ENCODE measurements at regions not wholly inside any gene's neighbourhood (a gene's known extent, or its start where the extent isn't known, plus 50 kb on each side); places are given as distances from the start of the nearest gene placed in this dataset.

DNA sequence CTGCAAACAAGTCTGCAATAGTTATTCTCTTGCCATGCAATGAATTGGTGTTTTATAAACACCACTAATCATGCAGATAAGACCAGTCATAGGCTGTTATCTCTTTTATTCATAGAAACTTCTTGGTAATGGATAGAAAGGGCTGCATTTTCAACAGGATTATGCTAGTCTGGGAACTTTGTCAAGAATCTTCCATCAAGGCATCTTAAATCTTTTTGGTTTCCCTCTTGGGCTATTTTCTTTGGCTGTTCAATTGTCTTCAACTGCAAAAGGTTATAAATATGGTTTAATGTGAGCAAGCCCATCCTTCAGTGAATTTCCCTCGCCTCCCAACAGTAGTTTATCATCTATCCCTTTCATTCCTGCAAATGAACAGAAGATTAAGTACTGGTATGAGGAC lies 59.0 kb upstream of the MINAR1 start:
- H3K27ac Mint-ChIP-seq: no peak overlapping the region

DNA sequence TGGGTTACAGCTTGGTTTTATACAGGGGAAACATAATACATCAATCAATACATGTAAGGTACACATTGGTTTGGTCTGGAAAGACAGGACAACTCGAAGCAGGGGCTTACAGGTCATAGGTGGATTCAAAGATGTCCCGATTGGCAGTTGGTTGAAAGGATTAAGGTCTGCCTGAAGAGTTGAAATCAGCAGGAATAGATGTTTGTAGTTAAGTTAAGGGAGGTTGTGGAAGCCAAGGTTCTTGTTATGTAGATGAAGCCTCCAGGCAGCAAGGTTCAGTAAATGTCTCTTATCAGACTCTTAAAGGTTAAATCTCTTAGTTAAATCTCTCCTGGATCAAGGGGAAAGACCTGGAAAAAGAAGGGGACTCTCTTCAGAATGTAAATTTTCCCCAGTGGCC lies 58.4 kb upstream of the MINAR1 start:
- H3K4me3 Mint-ChIP-seq (ENCODE audit: low read depth): no peak overlapping the region
- DNase-seq (ENCODE audit: low spot score, unreplicated experiment): no peak
- H3K27ac Mint-ChIP-seq: no peak overlapping the region

More for the DNA sequence above, 59.0 kb upstream of the MINAR1 start:
- DNase-seq (ENCODE audit: low spot score, unreplicated experiment): no peak
- H3K27me3 Mint-ChIP-seq: no peaks in the 10 kb centered on the region
- no peaks in the 10 kb centered on the region for H3K36me3 Mint-ChIP-seq (ENCODE audit: insufficient read depth)
- TF ChIP-seq, protein P1, sequence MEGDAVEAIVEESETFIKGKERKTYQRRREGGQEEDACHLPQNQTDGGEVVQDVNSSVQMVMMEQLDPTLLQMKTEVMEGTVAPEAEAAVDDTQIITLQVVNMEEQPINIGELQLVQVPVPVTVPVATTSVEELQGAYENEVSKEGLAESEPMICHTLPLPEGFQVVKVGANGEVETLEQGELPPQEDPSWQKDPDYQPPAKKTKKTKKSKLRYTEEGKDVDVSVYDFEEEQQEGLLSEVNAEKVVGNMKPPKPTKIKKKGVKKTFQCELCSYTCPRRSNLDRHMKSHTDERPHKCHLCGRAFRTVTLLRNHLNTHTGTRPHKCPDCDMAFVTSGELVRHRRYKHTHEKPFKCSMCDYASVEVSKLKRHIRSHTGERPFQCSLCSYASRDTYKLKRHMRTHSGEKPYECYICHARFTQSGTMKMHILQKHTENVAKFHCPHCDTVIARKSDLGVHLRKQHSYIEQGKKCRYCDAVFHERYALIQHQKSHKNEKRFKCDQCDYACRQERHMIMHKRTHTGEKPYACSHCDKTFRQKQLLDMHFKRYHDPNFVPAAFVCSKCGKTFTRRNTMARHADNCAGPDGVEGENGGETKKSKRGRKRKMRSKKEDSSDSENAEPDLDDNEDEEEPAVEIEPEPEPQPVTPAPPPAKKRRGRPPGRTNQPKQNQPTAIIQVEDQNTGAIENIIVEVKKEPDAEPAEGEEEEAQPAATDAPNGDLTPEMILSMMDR (IDR thresholded peaks at IDR 0.05; ENCODE audit: unreplicated experiment): no peak
- H3K4me3 Mint-ChIP-seq (ENCODE audit: low read depth): no peak overlapping the region
- H3K9me3 Mint-ChIP-seq (ENCODE audit: low read depth): peaks cover 8% of the 10 kb centered on the region
- H3K4me1 Mint-ChIP-seq (ENCODE audit: low read depth): peaks cover 3% of the 10 kb centered on the region

DNA sequence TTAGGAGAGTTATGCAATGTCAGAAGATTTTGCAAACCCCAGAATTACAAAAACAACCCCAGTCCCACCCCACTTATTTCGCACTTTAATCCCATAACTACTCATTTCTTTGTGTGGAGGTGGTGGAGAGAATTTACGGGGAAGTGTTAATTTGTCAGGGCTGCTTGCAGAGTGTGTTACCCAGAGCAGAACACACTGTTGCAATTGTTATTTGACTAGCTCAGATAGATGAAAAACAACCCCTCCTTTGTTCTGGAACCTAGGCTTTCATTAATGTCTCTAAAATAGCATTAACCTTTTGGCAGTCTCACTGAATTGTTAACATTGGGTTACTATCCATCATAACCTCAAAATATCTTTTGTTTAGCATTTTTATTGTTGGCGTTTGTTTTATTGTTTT lies 55.8 kb upstream of the MINAR1 start:
- DNase-seq (ENCODE audit: low spot score, unreplicated experiment): no peak
- Mint-ChIP-seq H3K36me3 (ENCODE audit: insufficient read depth) (peaks cover 1% of the 10 kb centered on the region), H3K27ac (no peak overlapping the region), H3K27me3 (no peaks in the 10 kb centered on the region), H3K9me3 (ENCODE audit: low read depth) (peaks cover 8% of the 10 kb centered on the region), H3K4me3 (ENCODE audit: low read depth) (no peak overlapping the region), H3K4me1 (ENCODE audit: low read depth) (peaks cover 3% of the 10 kb centered on the region)
- TF ChIP-seq, protein P1 (IDR thresholded peaks at IDR 0.05; ENCODE audit: unreplicated experiment): no peak

More for the DNA sequence above, 58.4 kb upstream of the MINAR1 start:
- no peaks in the 10 kb centered on the region for H3K27me3 Mint-ChIP-seq
- H3K36me3 Mint-ChIP-seq (ENCODE audit: insufficient read depth): peaks cover 1% of the 10 kb centered on the region
- H3K4me1 Mint-ChIP-seq (ENCODE audit: low read depth): peaks cover 3% of the 10 kb centered on the region
- peaks cover 8% of the 10 kb centered on the region for H3K9me3 Mint-ChIP-seq (ENCODE audit: low read depth)
- TF ChIP-seq, protein P1 (IDR thresholded peaks at IDR 0.05; ENCODE audit: unreplicated experiment): no peak

DNA sequence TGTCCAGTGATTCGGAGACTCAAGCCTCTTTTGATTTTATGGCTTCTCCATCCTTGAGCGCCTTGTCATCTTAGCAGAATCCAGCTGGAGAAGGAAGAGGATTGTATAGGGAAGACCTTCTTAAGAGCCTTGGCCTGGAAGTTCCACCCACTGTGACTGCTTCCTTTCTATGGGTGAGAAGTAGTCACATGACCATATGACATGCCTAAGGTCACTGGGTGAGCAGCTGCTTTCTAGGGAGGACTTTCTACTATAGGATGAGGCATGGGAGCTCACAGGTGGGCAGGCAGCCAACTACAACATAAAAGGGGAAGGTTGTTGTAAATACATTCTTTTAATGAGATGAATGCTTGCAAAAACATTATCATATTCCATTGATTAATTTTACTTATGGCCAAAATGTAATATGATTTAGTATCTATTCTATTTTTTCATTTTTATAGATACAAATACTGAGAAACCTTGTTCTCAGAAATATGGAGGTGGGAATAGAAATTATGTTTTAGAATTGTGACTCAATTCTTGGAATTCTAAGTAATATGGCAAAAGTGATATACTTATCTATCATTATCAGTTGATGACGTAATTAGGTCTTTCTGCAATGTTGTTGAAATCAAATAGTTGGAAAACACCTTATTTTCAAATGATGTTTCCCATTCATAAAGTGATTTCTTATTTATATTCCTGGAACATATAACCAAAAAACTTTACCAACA lies 53.6 kb upstream of the MINAR1 start:
- Mint-ChIP-seq H3K27ac (no peak overlapping the region), H3K4me3 (ENCODE audit: low read depth) (no peak overlapping the region), H3K9me3 (ENCODE audit: low read depth) (peaks cover 6% of the 10 kb centered on the region), H3K27me3 (no peaks in the 10 kb centered on the region), H3K36me3 (ENCODE audit: insufficient read depth) (peaks cover 1% of the 10 kb centered on the region), H3K4me1 (ENCODE audit: low read depth) (peaks cover 6% of the 10 kb centered on the region)
- TF ChIP-seq, protein P1 (IDR thresholded peaks at IDR 0.05; ENCODE audit: unreplicated experiment): no peak
- DNase-seq (ENCODE audit: low spot score, unreplicated experiment): no peak

DNA sequence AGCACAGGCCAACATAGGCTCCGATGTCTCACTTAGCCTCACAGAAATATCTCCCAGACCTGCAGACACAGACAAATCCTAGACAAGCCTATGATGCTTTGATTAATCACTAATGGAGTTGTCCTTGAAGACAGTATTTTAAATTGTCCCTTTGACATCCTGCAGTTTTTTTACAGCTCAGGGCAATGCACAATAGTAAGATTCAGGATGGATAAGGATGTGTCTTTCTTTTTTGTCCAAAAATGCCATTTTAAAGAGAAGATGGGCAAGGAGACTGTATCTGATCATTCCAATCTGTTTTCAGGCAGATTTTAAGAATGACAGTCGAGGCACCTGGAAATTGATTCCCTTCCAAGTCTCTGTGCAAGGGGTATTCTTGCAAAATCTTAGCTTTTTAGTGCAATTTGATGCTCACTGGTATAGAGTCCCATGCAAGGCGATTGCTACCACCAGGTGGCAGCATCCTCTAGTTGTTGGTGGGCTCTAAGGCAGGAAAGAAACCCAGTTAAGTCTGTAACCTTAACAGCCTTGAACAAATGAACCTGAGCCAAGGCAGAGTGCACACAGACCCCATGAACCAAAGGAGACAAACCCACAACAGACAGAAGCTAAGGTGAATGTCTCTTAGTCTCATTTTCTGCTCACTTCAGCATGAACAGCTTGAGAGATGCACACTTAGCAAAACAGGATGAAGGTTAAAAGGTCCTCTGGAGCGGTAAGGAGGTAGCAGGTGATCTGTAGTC lies 51.2 kb upstream of the MINAR1 start:
- H3K4me1 Mint-ChIP-seq (ENCODE audit: low read depth): peaks cover 6% of the 10 kb centered on the region
- TF ChIP-seq, protein P1 (IDR thresholded peaks at IDR 0.05; ENCODE audit: unreplicated experiment): peak; percentile 95
- no peak overlapping the region for H3K27ac Mint-ChIP-seq
- H3K9me3 Mint-ChIP-seq (ENCODE audit: low read depth): no peaks in the 10 kb centered on the region
- H3K4me3 Mint-ChIP-seq (ENCODE audit: low read depth): no peak overlapping the region
- no peaks in the 10 kb centered on the region for H3K27me3 Mint-ChIP-seq
- DNase-seq (ENCODE audit: low spot score, unreplicated experiment): peak; percentile 73
- H3K36me3 Mint-ChIP-seq (ENCODE audit: insufficient read depth): peaks cover 1% of the 10 kb centered on the region

Measured in progenitor cell of endocrine pancreas (in vitro differentiated cells).